ENCODE measurements at regions not wholly inside any gene's neighbourhood (a gene's known extent, or its start where the extent isn't known, plus 50 kb on each side); places are given as distances from the start of the nearest gene placed in this dataset.
A peak's percentile ranks its signal among the peaks of the same experiment; 100 is the strongest.
"Not testable (repeated sequence)": the region's sequence is repeated elsewhere in the genome, so short reads cannot be mapped to it uniquely, and the experiment has no call there.

DNA sequence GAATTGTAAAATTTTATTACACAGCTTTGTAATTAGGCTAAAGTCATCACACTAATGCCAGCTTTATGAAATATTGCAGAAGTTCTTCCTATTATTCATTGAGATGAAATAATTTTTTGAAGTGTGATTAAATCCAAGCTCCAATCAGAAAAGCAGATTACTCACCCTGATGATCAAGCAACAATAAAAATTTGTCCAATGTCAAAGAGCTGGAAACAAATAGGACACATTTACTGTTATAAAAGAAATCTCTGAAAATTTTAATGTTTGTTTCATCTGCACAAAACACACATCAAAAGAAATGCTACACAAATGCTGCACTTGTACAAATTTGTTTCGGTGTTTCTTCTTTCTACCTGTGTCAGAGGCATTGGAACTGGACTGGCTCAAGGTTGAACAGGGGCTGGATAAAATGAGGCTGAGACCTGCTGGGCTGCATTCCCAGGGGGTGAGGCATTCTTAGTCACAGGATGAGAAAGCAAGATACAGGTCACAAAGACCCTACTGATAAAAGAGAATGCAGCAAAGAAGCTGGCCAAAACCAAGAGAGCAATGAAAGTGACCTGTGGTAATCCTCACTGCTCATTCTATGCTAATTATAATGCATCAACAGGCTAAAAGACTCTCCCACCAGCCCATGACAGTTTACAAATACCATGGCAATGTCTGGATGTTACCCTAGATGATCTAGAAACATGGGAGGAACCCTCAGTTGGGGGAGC is 78.3 kb downstream of the GASK1B start:
- no peak overlapping the region for H2AK5ac ChIP-seq (ENCODE audit: low read depth, low read length)
- H3K18ac ChIP-seq (ENCODE audit: low read length): no peak overlapping the region
- H3K79me1 ChIP-seq (ENCODE audit: low read depth, low read length): no peaks in the 10 kb centered on the region
- H3K4me3 ChIP-seq (ENCODE audit: low read length in 2 of 2): no peak overlapping the region
- no peaks in the 10 kb centered on the region for H3K36me3 ChIP-seq (replicated peaks in 1 of 2; ENCODE audit: control insufficient read depth in 2 of 2, insufficient read depth in 2 of 2, low read length in 2 of 2)
- no peak overlapping the region for H2BK15ac ChIP-seq (ENCODE audit: low read length)
- H2BK120ac ChIP-seq (ENCODE audit: low read depth, low read length): no peak overlapping the region
- no peaks in the 10 kb centered on the region for H3K27me3 ChIP-seq (ENCODE audit: control insufficient read depth in 3 of 3, insufficient read depth in 3 of 3, low read depth in 1 of 3, low read length in 3 of 3)
- H3K4me2 ChIP-seq (ENCODE audit: insufficient read depth, low read length, poor library complexity, severe bottlenecking): no peak overlapping the region
- H4K8ac ChIP-seq (ENCODE audit: low read depth, low read length): no peak overlapping the region
- H3K27ac ChIP-seq (replicated peaks; ENCODE audit: low read length): no peak overlapping the region
- no peaks in the 10 kb centered on the region for H3K9me3 ChIP-seq (replicated peaks in 1 of 2; ENCODE audit: control insufficient read depth in 2 of 2, insufficient read depth in 1 of 2, low read depth in 1 of 2, low read length in 2 of 2)
- peaks cover 0 to 4% of the 10 kb centered on the region in 2 donors for H3K4me1 ChIP-seq (ENCODE audit: control insufficient read depth in 2 of 2, insufficient read depth in 1 of 2, low read depth in 1 of 2, low read length in 2 of 2)
- H2AFZ ChIP-seq (ENCODE audit: low read length): peak overlapping the region; percentile 1
- no peak overlapping the region for H3K4ac ChIP-seq (ENCODE audit: low read length)
- no peak overlapping the region for H2BK12ac ChIP-seq (ENCODE audit: low read length)
- H2BK5ac ChIP-seq (ENCODE audit: low read length): no peak overlapping the region
- no CpG with 5 or more reads among the region's 1 CpG for WGBS, 2 donors (ENCODE audit: extremely low coverage in 2 of 2, insufficient read length in 2 of 2, insufficient replicate concordance in 1 of 2)
- no peak for DNase-seq (ENCODE audit: low spot score)
- H3K14ac ChIP-seq (ENCODE audit: low read length): no peak overlapping the region
- H4K91ac ChIP-seq (ENCODE audit: low read depth, low read length, poor library complexity): no peak overlapping the region
- no peak overlapping the region for H3K23ac ChIP-seq (ENCODE audit: low read depth, low read length, poor library complexity)
- H3K9ac ChIP-seq (ENCODE audit: low read depth, low read length, poor library complexity): no peak overlapping the region

- Histone ChIP-seq H3K4ac (ENCODE audit: low read length) (no peak overlapping the region), H4K8ac (ENCODE audit: low read depth, low read length) (no peak overlapping the region), H3K4me1 (ENCODE audit: control insufficient read depth in 2 of 2, insufficient read depth in 1 of 2, low read depth in 1 of 2, low read length in 2 of 2) (peaks cover 0 to 4% of the 10 kb centered on the region in 2 donors), H3K18ac (ENCODE audit: low read length) (no peak overlapping the region), H3K4me2 (ENCODE audit: insufficient read depth, low read length, poor library complexity, severe bottlenecking) (no peak overlapping the region), H2BK120ac (ENCODE audit: low read depth, low read length) (no peak overlapping the region), H3K4me3 (ENCODE audit: low read length in 2 of 2) (no peak overlapping the region), H3K14ac (ENCODE audit: low read length) (no peak overlapping the region), H3K27me3 (ENCODE audit: control insufficient read depth in 3 of 3, insufficient read depth in 3 of 3, low read depth in 1 of 3, low read length in 3 of 3) (no peaks in the 10 kb centered on the region), H3K79me1 (ENCODE audit: low read depth, low read length) (no peaks in the 10 kb centered on the region), H2BK15ac (ENCODE audit: low read length) (no peak overlapping the region), H3K9me3 (replicated peaks in 1 of 2; ENCODE audit: control insufficient read depth in 2 of 2, insufficient read depth in 1 of 2, low read depth in 1 of 2, low read length in 2 of 2) (no peaks in the 10 kb centered on the region), H2AFZ (ENCODE audit: low read length) (peak overlapping the region; percentile 17), H2AK5ac (ENCODE audit: low read depth, low read length) (no peak overlapping the region), H3K27ac (replicated peaks; ENCODE audit: low read length) (no peak overlapping the region), H2BK12ac (ENCODE audit: low read length) (no peak overlapping the region), H3K9ac (ENCODE audit: low read depth, low read length, poor library complexity) (no peak overlapping the region), H3K23ac (ENCODE audit: low read depth, low read length, poor library complexity) (no peak overlapping the region), H2BK5ac (ENCODE audit: low read length) (no peak overlapping the region), H3K36me3 (replicated peaks in 1 of 2; ENCODE audit: control insufficient read depth in 2 of 2, insufficient read depth in 2 of 2, low read length in 2 of 2) (no peaks in the 10 kb centered on the region), H4K91ac (ENCODE audit: low read depth, low read length, poor library complexity) (no peak overlapping the region)
- no peak for DNase-seq (ENCODE audit: low spot score)
Observed at GRCh38 chr4:158090323-158090722, 82.5 kb downstream of the GASK1B start.

DNA sequence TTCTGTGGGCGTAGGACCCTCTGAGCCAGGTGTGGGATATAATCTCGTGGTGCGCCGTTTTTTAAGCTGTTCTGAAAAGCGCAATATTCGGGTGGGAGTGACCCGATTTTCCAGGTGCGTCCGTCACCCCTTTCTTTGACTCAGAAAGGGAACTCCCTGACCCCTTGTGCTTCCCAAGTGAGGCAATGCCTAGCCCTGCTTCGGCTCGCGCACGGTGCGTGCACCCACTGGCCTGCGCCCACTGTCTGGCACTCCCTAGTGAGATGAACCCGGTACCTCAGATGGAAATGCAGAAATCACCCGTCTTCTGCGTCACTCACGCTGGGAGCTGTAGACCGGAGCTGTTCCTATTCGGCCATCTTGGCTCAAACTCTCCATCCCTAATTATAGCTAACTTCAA is 82.9 kb downstream of the GASK1B start:
- H3K27ac ChIP-seq (replicated peaks; ENCODE audit: low read length); H3K23ac ChIP-seq (ENCODE audit: low read depth, low read length, poor library complexity); H2AK5ac ChIP-seq (ENCODE audit: low read depth, low read length); H3K4ac ChIP-seq (ENCODE audit: low read length); H3K27me3 ChIP-seq (ENCODE audit: control insufficient read depth in 3 of 3, insufficient read depth in 3 of 3, low read depth in 1 of 3, low read length in 3 of 3); H3K4me2 ChIP-seq (ENCODE audit: insufficient read depth, low read length, poor library complexity, severe bottlenecking); H3K36me3 ChIP-seq (replicated peaks in 1 of 2; ENCODE audit: control insufficient read depth in 2 of 2, insufficient read depth in 2 of 2, low read length in 2 of 2); H2BK12ac ChIP-seq (ENCODE audit: low read length); H3K14ac ChIP-seq (ENCODE audit: low read length); H3K9ac ChIP-seq (ENCODE audit: low read depth, low read length, poor library complexity); H3K4me1 ChIP-seq (ENCODE audit: control insufficient read depth in 2 of 2, insufficient read depth in 1 of 2, low read depth in 1 of 2, low read length in 2 of 2); H2BK120ac ChIP-seq (ENCODE audit: low read depth, low read length); H4K8ac ChIP-seq (ENCODE audit: low read depth, low read length); H3K4me3 ChIP-seq (ENCODE audit: low read length in 2 of 2); H2BK15ac ChIP-seq (ENCODE audit: low read length); H3K9me3 ChIP-seq (replicated peaks in 1 of 2; ENCODE audit: control insufficient read depth in 2 of 2, insufficient read depth in 1 of 2, low read depth in 1 of 2, low read length in 2 of 2); H2BK5ac ChIP-seq (ENCODE audit: low read length); DNase-seq (ENCODE audit: low spot score); H4K91ac ChIP-seq (ENCODE audit: low read depth, low read length, poor library complexity); H3K79me1 ChIP-seq (ENCODE audit: low read depth, low read length); H3K18ac ChIP-seq (ENCODE audit: low read length): not testable (repeated sequence)
- no CpG with 5 or more reads among the region's 21 CpGs for WGBS, 2 donors (ENCODE audit: extremely low coverage in 2 of 2, insufficient read length in 2 of 2, insufficient replicate concordance in 1 of 2)
- peak overlapping the region; percentile 17 for H2AFZ ChIP-seq (ENCODE audit: low read length)

GRCh38 chr4:158080354-158080753 is 92.5 kb downstream of the GASK1B start:
- Histone ChIP-seq H2BK15ac (ENCODE audit: low read length) (no peak overlapping the region), H3K23ac (ENCODE audit: low read depth, low read length, poor library complexity) (no peak overlapping the region), H4K91ac (ENCODE audit: low read depth, low read length, poor library complexity) (no peak overlapping the region), H3K9ac (ENCODE audit: low read depth, low read length, poor library complexity) (no peak overlapping the region), H3K9me3 (replicated peaks in 1 of 2; ENCODE audit: control insufficient read depth in 2 of 2, insufficient read depth in 1 of 2, low read depth in 1 of 2, low read length in 2 of 2) (no peaks in the 10 kb centered on the region), H3K14ac (ENCODE audit: low read length) (no peak overlapping the region), H2BK12ac (ENCODE audit: low read length) (no peak overlapping the region), H2BK120ac (ENCODE audit: low read depth, low read length) (no peak overlapping the region), H3K36me3 (replicated peaks in 1 of 2; ENCODE audit: control insufficient read depth in 2 of 2, insufficient read depth in 2 of 2, low read length in 2 of 2) (no peaks in the 10 kb centered on the region), H3K18ac (ENCODE audit: low read length) (no peak overlapping the region), H3K79me1 (ENCODE audit: low read depth, low read length) (no peaks in the 10 kb centered on the region), H3K4me3 (ENCODE audit: low read length in 2 of 2) (no peak overlapping the region), H3K4me1 (ENCODE audit: control insufficient read depth in 2 of 2, insufficient read depth in 1 of 2, low read depth in 1 of 2, low read length in 2 of 2) (no peaks in the 10 kb centered on the region), H2BK5ac (ENCODE audit: low read length) (no peak overlapping the region), H2AFZ (ENCODE audit: low read length) (no peak overlapping the region), H2AK5ac (ENCODE audit: low read depth, low read length) (no peak overlapping the region), H3K4ac (ENCODE audit: low read length) (no peak overlapping the region), H3K4me2 (ENCODE audit: insufficient read depth, low read length, poor library complexity, severe bottlenecking) (no peak overlapping the region), H4K8ac (ENCODE audit: low read depth, low read length) (no peak overlapping the region), H3K27me3 (ENCODE audit: control insufficient read depth in 3 of 3, insufficient read depth in 3 of 3, low read depth in 1 of 3, low read length in 3 of 3) (no peaks in the 10 kb centered on the region), H3K27ac (replicated peaks; ENCODE audit: low read length) (no peak overlapping the region)
- WGBS, 2 donors (ENCODE audit: extremely low coverage in 2 of 2, insufficient read length in 2 of 2, insufficient replicate concordance in 1 of 2): no CpG with 5 or more reads among the region's 3 CpGs
- DNase-seq (ENCODE audit: low spot score): no peak
